Fibroblast of the conjunctiva (primary cell): ENCODE measurements at regions not wholly inside any gene's neighbourhood (a gene's known extent, or its start where the extent isn't known, plus 50 kb on each side); places are given as distances from the start of the nearest gene placed in this dataset.

Experiments
- DNase-seq: peaks from one replicate; pipeline ENCODE4 v3.0.0-alpha.2; 2010; ENCODE audit warnings: low read depth

- no peak for DNase-seq
Observed at GRCh38 chr1:17933501-17933900, 174.1 kb upstream of the IGSF21 start.

- no peak for DNase-seq
Observed at GRCh38 chr1:17933971-17934370, 173.6 kb upstream of the IGSF21 start.

DNA sequence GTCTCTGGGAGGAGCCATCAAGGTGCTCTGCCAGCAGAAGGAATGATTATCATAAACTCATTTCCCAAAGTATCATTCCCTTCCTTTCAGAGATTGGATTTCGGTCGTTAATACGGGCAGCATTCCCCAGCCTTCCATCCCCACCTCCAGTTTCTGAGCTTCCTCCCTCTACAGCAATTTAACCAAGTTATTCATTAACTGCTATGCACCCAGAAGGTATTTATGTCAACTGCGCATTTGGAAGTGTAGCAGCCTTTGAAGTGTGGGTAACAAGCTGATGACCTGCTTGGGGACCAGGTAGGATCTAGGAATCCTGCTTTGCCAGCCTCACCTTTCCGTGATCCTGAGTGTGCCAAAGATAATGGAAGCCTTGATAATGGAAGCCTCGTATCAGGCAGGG, 172.4 kb upstream of the IGSF21 start:
- DNase-seq = no peak

DNA sequence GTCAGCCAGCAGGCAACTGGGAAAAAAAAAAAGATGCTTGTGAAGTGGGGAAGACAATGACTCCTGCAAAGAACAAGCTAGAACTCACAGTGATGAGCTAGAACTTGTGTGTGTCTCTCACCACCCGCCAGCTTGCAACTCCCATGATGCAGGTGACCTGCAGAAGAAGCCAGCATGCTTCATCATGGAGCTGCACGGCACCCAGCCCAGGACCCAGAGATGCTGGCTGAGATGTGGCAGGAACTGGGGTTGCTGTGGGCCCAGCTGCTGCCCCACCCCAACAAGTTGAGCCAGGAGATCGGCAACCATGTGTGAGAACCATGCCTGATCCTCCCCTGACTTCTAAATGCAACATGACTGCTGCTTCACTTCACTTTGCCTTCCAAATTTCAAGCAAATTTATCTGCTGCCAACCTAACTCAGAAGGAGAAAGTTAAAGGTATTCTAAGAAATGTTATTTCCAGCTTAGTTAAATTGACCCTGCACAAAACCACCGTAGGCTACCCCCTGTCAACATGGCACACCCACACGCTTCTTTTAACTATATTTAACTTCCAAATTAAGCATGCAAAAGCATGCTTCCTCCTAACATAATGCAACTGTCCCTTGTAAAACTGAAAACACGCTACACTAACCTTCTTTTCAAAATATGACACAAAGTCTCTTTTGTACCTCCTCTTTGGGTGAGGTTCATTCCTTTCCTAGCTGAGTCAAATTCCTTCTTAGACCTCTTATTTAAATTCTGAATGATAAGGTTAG, 166.0 kb upstream of the IGSF21 start:
- DNase-seq = no peak

- DNase-seq = no peak
Observed at GRCh38 chr1:17943506-17943905, 164.1 kb upstream of the IGSF21 start.

DNA sequence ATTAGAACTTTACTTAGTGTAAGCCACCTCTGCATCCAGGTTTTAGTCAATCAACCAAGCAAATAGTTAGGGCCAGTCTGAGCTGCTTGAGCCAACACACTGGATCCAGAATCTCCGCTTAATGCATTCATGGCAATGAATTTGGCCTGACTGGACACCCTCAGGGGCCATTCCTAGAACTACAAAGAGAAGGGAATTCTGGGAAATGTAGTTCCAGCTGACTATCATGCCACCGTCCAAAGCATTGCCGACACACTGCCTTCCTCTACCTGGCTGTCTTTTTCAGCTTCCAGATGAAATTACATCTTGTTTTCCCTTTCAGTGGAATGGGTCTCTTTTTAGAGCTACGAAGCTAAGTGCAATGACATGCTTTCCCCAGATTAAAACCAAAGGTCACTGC, 163.0 kb upstream of the IGSF21 start:
- DNase-seq = no peak

DNA sequence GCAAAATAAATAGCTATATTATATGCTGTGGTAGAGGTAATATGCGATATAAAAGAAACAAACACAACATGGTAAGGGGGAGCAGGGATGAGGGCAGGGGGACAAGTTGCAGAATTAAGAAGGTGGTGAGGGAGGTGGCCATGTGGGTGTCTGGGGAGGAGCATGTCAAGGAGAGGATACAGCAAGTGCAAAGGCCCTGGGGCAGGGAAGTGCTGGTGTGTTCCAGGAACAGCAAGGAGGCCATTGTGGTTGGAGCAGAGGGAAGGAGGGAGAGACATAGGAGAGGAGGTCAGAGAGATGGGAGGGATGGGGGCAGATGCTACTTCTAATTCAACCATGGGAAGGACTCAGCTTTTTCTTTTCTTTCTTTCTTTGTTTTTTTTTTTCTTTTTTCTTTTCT, 161.2 kb upstream of the IGSF21 start:
- no peak for DNase-seq

DNA sequence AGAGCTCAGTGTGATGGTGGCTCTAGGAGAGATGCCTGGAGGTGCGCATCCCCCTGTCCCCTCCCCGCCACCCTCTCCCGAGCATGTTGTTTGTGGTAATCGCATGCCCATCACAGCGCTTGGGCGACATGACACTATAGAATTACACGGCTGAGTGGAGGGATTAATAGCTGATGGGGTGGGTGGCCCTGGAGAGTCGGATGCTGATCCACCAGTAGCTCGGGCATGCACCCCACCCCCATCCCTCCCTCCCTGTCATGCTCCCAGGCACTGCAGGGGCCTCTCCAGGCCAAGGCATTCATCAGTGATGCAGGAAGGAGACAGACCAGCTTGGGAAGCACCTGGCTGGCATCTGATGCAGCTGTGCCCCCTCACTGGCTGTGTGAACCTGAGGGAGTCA, 159.0 kb upstream of the IGSF21 start:
- no peak for DNase-seq

DNA sequence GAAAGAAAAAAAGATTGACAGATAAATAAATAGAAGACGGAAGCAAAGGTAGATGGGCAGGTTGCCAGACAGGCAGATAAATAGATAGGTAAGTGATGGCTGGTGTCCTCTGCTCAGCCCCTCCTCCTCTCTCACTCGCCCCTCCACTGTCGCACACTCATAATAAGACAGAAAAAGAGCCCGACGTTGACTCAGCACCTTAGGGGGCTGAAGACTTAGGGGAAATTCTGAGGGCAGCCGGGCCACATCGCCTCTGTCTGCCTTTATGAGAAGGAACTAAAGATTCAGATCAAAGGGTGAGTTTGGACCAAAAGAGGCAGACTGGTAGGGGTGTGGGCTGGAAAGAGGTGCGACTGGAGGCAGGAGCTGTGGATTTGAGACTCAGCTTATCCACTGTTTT, 158.1 kb upstream of the IGSF21 start:
- no peak for DNase-seq

DNA sequence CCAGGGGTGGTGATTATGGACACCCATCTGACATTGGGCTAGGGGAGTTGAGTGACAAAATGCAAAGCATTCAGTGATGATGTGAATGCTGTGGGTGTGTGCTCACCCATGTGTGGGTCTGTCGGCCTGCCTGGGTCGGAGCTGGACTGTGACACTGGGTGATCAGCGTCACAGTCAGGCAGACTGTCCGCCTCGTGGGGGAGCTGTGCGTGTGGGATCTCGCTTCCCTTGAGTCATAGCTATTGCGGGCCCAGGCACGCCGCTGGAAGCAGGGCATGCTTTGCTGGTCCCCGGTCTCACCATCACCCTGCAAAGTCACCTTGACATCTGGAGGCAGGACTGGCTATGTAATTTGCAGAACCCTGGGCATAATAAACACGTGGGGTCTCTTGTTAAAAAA, 156.9 kb upstream of the IGSF21 start:
- no peak for DNase-seq

DNA sequence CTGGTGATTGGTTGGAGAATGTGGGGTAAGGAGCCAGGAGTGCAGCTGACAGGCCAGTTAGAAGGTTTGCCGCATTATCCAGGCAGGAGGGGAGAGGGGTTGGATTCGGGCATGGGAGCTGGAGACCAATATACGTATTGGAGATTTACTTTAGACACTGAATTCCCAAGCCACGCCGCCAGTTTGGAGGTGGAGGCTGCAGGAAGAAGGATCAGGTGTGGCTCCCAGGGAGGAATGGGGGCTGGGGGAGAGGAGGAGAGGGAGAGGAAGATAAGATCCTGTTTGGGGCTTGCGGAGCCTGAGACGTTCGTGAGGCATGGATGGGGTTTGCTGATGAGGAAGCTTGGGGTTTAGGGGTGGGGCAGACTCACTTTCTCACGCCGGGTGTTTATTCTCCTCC, 155.1 kb upstream of the IGSF21 start:
- DNase-seq = no peak

DNA sequence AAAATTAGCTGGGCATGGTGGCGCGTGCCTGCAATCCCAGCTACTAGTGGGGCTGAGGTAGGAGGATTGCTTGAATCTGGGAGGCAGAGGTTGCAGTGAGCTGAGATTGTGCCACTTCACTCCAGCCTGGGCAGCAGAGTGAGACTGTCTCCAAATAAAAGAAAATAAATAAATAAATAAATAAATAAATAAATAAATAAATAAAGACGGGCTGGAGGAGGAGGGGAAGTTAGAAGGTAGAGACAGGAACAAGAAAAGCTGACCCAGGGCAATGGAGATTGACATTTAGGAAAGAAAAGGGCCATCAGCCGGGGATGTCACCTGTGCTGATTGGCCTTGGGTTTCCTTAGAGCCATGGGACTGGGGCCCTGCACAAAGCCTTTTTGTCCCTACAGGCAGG, 153.7 kb upstream of the IGSF21 start:
- DNase-seq = no peak

GRCh38 chr1:17955302-17956285, 152.0 kb upstream of the IGSF21 start:
- no peak for DNase-seq

- DNase-seq = no peak
Observed at GRCh38 chr1:17957588-17958267, 149.9 kb upstream of the IGSF21 start.

- DNase-seq = no peak
Observed at GRCh38 chr1:17958704-17959103, 148.9 kb upstream of the IGSF21 start.

- DNase-seq = no peak
Observed at GRCh38 chr1:17963513-17963912, 144.1 kb upstream of the IGSF21 start.

DNA sequence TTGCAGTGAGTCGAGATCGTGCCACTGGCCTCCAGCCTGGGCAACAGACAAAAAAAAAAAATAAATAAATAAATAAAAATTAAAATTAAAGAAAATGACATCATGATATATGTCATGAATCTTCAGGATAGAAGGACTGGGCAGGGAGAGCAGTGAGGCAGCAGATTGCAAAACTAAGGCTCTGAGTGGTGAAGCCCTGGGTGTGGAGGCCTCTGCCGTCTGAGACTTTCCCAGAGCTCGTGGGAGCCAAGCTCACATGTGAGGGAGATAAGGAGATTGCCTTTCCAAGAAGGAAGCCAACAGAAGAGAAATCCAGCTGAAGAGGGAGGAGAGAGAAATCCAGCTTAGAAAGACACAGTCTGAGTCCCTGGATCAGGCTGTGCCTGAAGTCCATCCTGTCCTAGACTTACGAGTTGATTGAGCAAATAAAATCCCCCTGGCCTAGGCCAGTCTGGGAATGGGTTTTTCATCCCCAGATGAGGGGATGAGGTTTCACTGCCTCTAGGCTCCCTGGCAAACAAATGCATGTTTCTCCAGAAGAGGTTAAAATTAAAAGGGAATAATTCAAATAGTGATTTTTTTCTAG, 142.0 kb upstream of the IGSF21 start:
- no peak for DNase-seq

DNA sequence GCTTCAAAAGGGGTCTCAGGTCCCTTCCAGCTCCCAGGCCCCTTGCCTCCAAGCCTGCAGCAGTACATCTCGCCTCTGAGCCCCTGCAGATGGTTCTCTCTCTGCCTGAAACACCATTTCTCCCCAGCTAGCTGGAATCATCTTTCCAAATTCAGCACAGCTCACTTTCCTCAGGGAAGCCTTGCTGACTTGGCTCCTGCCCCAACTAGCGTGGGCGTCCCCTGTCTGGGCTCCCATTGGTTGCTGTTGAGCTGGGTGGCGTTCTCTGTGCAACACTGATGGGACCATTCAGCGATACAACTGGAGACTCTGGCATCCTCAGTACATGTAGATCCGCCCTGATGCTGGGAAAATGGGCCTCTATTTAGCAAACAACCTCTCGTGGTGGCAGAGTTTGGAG, 141.3 kb upstream of the IGSF21 start:
- no peak for DNase-seq

DNA sequence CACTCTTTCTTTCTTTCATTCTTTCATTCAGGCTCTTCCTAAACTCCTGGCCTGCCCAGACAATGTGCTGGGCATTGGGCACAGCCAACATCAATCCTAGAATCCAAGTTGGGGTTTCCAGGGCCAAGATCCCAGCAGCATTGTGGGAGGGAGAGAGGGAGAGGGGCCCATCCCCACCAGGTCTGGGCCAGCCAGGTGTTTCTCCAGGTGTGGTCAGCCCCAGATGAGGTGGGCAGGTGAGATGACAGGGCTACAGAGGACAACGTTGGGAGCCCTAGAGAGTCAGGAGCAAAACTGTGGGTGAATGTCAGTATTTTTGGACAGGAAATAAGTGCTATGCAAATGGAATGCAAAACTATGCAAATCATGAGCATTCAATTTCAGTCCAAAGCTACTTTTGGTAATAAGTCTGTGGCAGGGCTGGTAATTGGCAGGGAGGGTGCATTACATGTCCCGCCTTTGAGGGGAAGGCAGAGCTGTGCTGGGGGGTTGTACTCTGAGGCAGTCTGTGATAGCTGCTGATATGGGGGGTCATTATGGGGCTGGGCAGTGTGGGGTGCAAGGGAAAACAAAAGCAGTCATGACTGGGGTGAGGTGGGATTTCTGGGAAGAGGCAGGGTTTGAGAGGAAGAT, 139.9 kb upstream of the IGSF21 start:
- DNase-seq = no peak

- no peak for DNase-seq
Observed at GRCh38 chr1:17970757-17971156, 136.8 kb upstream of the IGSF21 start.

- DNase-seq = no peak
Observed at GRCh38 chr1:17973694-17974093, 133.9 kb upstream of the IGSF21 start.

- no peak for DNase-seq
Observed at GRCh38 chr1:17976854-17977253, 130.7 kb upstream of the IGSF21 start.
